GM19395 (cell line): ENCODE measurements at regions not wholly inside any gene's neighbourhood (a gene's known extent, or its start where the extent isn't known, plus 50 kb on each side); places are given as distances from the start of the nearest gene placed in this dataset.
"Not testable (repeated sequence)": the region's sequence is repeated elsewhere in the genome, so short reads cannot be mapped to it uniquely, and the experiment has no call there.

ENCODE experiments used
- ATAC-seq: cut with Tn5 transposase; IDR thresholded peaks from one replicate; pipeline ENCODE4 v1.9.1; 2021; ENCODE audit warnings: mild to moderate bottlenecking, moderate library complexity; ENCODE audit not compliant: unreplicated experiment

DNA sequence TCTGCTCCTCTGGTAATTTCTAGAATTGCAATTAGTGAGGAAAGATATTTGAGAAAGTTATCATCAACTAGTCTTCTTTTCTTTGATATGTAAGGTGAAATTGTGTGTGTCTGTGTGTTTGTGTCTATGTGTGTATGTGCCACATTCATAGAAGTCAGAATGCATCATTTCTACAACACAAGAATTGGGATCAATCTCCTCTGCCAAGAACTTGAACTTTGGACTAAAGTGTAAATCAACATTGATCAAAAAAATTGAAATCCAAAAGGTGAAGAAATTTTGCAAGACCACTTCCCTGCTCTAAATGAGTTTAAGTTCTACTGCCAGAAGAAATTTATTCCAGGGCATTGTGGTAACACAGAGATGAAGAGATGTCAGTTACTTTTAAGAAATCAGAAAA, 1072.8 kb downstream of the GRM8 start:
- ATAC-seq = no peak

- no peak for ATAC-seq
Observed at GRCh38 chr7:126178865-126179264, 1073.9 kb downstream of the GRM8 start.

DNA sequence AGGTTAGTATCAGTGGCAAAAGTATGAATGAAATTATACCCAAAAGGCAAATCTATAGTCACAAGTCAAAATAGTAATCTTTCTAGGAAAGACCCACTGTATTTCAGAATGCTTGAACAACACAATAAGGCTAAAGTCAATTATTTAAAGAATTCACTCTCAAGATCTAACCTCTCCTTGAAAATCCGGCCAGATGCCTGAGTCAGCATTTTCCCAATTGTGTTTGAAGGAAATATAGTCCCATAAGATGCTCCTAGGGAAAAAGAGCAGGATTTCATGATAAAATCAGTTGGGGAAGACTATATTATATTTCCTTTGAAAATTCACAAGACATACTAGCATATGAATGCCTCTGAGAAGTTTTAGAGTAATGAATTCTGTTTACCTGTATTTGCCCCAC, 1075.0 kb downstream of the GRM8 start:
- ATAC-seq = no peak

- ATAC-seq = no peak
Observed at GRCh38 chr7:126166645-126167044, 1086.1 kb downstream of the GRM8 start.

- no peak for ATAC-seq
Observed at GRCh38 chr7:126163647-126164046, 1089.1 kb downstream of the GRM8 start.

DNA sequence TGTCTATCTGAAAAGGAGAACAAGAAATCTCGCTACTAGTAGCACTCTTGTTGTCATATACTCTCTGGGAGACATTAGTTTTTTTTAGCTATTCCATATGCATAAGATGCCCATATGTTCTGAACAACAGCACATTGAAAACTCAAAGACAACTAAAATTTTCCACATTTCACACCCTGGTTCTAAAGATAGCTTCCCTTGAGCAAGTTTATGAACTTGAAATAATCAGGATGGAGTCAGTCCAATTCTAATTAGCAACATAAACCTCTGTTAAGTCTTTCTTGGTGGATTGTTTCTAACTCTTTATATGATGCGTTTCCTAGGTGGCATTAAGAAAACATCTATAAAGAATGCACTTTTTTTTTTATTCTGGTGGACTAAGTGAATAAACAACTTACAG, 1095.3 kb downstream of the GRM8 start:
- ATAC-seq = no peak

DNA sequence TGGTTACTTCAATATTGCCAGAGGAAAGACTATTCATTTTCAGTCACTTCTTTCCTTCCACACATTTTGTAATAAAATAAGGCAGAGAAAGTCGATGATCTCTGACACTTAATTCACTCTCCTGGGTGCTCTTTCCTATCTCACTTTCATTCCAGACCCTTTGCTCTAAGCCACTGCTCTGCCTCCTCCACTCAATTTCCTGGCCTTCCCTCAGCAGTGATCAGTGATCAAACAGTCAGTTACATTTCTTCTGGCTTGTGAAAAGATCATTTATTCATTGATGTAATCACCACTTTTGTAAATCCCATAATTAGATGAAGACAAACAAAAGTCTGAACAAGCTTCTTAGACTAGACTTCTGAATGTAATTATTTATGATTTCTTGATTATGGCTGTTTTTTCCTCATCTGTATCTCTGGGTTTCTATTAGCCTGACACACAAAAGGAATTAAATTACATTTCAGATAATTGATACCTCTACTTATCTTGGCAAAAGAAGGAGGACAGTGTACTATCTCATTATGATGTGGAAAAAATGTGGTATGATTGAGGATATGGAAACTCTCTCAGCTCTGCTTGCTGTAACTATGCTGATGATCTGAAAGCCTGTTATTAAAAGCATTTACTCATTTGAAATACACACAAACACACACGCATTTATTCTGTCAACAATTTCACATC, 1102.3 kb downstream of the GRM8 start:
- ATAC-seq = no peak

DNA sequence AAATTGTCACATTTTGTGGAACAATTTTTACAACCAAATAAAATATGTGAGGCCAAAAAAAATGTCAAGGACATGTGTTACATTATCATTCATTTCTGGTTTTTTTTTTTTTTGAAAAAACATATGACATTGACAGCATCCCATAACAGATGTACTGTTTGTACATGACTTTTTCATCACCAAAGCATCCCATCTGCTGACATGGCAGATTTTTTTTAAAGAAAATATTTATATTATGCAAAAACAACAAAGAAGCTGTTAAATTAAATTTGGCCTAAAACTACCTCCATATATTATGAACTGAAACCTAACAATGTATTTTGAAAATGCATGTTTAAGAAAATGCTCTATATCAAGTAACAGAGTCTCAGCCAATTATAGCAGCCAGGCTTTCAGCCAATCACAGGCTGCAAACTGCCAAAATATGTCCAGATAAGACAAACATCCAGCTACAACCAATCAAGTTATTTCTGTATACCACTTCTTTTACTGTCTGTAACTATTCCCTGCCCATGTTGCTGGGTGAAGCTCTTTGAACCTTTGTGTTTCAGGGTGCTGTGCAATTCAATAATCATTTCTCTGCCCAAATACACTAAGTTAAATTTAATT, 1111.8 kb downstream of the GRM8 start:
- ATAC-seq = no peak

GRCh38 chr7:126119981-126120380, 1132.8 kb downstream of the GRM8 start:
- ATAC-seq = no peak

DNA sequence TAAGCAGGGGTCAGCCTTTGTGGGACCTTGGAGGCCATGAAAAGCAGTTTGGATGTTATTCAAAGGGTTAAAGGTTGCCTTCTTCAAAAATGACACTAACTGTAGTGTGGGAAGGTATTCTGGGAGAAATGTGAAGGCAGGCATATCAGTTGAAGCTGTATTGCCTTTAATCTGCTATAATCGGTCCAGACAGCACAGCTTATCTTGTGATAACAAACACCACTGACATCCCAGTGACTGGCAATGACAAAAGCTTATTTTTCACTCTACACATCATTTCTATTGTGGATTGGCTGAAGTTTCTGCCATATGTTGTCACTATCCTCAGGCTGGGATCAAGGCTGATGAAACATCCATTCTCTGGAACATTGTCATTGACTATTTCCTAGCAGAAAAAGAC, 1149.2 kb downstream of the GRM8 start:
- no peak for ATAC-seq

GRCh38 chr7:126083014-126083413, 1153.4 kb upstream of the POT1 start:
- no peak for ATAC-seq

DNA sequence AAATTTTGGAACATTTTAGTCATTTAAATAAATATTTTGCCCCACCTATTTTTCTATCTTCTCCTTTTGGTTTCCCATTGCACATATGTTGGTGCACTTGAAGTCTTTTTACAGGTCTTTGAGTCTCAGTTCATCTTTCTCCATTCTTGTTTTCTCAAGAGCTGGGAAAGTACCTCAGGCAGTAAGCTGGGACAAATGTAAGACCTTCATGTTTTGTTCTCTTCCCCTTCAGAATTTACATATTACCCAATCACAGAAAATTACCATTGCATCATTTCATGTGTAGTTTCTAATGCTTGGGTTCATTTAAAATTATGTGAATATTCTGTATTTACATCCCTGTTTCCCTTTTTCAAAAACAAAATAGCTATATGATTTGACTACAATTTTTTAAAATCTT, 1150.0 kb upstream of the POT1 start:
- no peak for ATAC-seq

DNA sequence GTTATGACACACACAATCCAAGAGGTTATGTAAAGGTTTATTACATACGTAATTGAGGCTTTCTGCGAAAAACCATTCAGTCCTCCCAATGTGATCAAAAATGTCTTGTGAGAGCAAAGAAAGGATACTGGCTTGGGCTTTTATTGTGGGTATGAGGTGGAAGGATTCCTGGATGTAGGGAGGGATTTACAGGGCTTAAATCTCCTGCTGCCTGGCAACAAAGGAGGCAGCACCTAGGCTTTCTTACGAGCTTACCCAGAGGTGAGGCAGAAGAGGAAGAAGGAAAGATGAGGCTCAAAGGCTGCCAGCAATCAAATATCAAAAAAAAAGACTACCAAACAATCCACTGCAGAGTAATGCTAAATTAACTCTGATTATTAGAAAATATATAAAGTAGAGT, 1149.5 kb upstream of the POT1 start:
- no peak for ATAC-seq

DNA sequence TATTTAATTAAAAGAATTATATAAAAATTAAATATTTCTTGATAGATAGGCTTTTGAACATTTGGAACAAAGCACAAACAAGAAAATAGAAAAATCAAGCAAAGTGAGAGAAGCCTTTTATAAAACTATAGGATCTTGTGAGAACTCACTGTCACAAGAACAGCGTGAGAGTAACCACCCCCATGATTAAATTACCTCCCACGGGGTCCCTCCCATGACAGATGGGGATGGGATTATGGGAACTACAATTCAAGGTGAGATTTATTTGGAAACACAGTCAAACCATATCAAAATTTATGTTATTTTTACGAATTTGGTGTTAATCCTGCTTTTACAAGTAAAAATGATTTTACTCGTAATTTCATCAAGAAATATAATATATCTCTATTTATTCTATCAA, 1136.1 kb upstream of the POT1 start:
- ATAC-seq = no peak

GRCh38 chr7:126057979-126058378, 1128.4 kb upstream of the POT1 start:
- ATAC-seq = no peak

DNA sequence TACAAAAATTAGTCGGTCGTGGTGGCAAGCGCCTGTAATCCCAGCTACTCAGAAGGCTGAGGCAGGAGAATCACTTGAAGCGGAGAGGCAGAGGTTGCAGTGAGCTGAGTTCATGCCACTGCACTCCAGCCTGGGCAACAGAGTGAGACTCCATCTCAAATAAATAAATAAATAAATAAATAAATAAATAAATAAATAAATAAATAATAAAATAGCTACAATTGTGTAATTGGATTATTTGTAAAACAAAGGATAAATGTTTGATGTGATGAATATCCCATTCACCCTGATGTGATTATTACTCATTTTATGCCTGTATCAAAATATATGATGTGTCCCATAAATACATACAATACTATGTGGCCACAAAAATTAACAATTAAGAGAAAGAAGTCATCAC, 1127.0 kb upstream of the POT1 start:
- not testable (repeated sequence) for ATAC-seq

GRCh38 chr7:126052229-126052628, 1122.6 kb upstream of the POT1 start:
- no peak for ATAC-seq

GRCh38 chr7:126044662-126045061, 1115.0 kb upstream of the POT1 start:
- no peak for ATAC-seq

DNA sequence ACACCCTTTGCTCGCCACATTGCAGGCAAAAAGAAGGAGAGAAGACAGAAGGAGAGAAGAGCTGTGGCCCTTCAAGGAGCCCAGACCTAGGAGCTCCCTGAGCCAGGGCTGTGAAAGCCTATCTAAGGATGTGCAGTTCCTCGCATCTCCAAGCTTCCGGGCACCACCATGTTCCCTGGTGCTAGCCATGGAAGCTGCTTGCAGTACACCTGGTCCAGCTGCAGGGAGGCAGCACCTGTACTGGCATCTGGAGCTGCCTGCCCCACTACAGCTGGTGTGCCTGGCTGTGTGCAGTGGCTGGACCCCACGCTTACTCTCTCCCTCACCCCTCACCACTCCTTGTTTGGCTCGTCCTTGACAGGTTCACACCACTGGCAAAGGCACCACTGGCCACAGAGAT, 1111.8 kb upstream of the POT1 start:
- ATAC-seq = no peak

DNA sequence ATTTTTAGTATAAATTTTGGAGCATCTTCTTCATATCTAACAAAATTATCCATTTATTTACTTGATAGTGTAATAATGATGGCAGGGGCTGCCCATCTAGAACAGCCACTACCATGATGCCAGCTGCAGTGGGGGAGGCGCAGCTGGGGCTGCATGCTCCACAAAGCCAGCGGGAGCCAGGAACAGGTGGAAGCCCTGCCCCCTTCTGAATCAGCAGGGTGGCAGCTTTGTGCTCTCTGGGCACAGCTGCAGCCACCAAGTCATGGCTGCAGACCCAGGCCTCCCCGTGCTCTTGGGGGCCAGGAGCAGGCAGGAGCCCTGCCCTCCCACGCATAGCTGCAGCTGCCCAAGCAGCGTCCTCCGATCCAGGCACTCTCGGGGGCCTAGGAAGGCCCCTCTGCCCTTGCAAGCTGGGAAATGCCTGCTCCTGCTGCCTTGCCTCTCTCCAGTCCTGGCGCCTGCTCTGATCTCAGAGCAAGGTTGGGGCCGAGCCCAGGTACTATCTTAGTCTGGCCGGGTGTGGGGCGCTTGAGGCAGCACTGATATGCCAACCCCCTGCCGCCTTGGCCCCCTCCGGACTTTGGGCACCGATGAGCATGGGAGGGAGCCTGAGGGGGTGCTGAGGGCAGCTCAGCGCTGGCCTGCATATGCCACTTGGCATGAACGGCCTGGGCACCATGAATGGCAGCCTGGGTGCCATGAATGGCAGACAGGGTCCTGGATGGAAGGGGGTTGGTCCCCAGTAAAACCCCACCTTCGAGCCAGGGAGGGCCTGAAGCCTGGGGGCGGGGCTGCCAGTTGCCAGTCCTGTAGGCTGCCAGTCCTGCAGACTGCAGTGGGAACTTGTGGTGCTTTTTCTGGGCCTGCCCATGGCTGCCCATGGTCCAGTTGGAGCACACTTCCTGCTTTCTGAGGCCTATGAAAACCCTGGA, 1110.8 kb upstream of the POT1 start:
- no peak for ATAC-seq

DNA sequence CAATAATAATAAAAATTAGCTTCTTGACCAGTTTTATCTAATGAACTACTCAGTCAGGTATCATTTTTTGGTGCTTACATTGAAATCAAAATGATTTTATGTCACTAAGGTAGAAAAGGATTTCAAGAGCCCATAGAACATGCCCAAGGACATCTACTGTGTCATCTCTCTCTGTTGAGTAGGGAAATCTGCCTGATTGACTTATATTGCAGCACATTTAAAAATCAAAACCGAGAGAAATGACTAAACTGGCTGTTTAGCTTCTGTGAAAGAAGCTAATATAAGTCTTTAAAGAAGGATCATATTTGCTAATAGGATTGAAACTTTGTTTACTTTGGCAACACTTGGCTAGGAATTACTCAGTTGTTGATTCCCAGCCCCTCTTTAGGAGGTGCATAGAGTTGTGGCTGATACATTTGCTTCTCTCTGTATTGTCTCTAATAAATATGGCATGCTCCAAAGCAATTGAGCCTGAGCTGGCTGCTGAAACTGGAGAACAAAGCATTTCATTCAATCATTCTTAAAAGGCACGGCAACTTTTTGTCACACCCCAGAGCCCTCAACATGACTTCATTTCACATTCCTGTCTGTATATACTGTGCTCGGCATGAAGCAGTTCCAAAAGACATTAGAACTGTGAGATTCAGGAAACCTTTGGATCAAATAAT, 1096.9 kb upstream of the POT1 start:
- ATAC-seq = no peak
